LNCAP (cell line): ENCODE measurements at regions not wholly inside any gene's neighbourhood (a gene's known extent, or its start where the extent isn't known, plus 50 kb on each side); places are given as distances from the start of the nearest gene placed in this dataset.

Experiments used
- TF ChIP-seq, protein P1 (sequence below): fragments of 450-650 bp; IDR thresholded peaks from 2 replicates; pipeline ENCODE4 v1.5.1; 2017; ENCODE audit warnings: mild to moderate bottlenecking

DNA sequence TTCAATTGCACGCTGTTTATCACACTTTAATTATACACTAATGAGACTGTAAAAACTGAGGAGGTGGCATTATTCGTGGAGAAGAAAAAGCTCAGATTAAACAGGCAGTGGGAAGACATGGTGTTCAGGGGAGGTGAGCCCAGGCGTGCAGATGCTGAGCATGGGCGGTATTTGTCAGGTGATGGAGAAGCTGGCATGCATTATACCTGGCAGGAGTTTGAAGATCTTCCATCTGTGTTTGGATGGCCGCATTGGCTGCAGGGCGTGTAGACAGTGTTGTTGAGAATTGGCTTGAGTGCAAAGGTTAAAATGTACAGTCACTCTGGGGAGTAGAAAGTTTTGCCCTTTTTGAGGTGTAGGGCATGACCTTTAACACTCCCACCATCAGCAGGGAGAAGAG is 213.8 kb downstream of the ERMARD start:
- TF ChIP-seq, protein P1, sequence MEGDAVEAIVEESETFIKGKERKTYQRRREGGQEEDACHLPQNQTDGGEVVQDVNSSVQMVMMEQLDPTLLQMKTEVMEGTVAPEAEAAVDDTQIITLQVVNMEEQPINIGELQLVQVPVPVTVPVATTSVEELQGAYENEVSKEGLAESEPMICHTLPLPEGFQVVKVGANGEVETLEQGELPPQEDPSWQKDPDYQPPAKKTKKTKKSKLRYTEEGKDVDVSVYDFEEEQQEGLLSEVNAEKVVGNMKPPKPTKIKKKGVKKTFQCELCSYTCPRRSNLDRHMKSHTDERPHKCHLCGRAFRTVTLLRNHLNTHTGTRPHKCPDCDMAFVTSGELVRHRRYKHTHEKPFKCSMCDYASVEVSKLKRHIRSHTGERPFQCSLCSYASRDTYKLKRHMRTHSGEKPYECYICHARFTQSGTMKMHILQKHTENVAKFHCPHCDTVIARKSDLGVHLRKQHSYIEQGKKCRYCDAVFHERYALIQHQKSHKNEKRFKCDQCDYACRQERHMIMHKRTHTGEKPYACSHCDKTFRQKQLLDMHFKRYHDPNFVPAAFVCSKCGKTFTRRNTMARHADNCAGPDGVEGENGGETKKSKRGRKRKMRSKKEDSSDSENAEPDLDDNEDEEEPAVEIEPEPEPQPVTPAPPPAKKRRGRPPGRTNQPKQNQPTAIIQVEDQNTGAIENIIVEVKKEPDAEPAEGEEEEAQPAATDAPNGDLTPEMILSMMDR = no peak

DNA sequence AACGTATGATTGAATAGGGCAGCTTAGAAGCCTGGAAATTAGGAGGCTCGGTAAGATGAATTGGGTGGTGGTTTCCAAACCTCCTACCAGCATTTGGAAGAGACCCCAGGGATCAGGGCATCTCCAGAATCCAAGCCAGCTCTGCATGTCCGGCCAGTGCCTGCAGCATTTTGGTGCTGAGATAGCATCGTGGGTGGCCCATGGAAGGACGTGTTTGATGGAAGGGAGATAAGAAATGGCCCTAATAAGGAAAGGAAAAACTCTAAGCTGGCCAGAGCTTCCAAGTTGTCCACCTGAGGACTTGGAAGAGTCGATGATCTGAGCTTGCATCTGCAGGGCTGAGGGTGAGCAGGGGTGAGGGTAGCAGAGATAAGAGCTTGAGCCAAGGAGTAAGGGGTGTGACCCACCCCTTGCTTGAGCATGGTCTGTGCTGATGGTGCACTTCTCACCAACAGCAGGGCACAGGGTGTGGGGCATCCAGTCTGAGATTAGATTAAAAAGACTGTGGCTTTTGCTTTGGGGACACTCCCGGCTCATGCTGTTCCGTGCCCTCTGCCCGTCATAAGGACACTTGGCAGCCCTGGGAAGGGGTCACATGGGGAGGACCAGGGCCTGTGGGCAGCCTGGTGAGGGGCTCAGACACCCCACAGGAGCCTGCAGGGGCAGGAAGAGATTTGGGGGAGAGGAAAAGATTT is 213.2 kb downstream of the ERMARD start:
- TF ChIP-seq, protein P1 = no peak

DNA sequence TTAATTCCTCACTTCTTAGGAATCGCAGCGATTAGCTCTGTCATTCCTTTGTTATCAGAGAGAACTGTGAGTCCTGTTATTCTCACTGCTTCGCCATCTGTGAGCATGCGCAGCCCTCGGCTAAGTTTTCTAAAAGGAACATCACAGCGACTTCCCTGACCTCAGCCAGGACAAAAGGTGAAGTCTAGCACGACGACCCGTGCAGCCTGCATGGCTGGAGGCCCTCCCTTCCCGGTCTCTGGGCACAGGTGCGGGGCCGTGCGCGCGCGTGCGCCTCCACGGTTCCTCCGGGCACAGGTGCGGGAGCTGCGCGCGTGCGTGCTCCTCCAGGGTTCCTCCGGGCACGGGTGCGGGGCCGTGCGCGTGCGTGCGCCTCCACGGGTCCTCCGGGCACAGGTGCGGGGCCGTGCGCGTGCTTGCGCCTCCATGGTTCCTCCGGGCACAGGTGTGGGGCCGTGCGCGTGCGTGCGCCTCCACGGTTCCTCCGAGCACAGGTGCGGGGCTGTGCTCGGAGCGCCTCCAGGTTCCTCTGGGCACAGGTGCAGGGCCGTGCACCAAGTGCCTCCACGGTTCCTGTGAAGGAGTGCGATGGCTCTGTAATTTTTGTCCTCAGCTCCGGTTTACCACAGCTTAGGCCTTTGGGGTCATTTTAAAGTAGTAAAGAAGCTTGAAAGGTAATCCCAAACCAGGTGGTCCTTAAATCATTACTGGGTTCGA is 212.3 kb downstream of the ERMARD start:
- TF ChIP-seq, protein P1 = no peak

DNA sequence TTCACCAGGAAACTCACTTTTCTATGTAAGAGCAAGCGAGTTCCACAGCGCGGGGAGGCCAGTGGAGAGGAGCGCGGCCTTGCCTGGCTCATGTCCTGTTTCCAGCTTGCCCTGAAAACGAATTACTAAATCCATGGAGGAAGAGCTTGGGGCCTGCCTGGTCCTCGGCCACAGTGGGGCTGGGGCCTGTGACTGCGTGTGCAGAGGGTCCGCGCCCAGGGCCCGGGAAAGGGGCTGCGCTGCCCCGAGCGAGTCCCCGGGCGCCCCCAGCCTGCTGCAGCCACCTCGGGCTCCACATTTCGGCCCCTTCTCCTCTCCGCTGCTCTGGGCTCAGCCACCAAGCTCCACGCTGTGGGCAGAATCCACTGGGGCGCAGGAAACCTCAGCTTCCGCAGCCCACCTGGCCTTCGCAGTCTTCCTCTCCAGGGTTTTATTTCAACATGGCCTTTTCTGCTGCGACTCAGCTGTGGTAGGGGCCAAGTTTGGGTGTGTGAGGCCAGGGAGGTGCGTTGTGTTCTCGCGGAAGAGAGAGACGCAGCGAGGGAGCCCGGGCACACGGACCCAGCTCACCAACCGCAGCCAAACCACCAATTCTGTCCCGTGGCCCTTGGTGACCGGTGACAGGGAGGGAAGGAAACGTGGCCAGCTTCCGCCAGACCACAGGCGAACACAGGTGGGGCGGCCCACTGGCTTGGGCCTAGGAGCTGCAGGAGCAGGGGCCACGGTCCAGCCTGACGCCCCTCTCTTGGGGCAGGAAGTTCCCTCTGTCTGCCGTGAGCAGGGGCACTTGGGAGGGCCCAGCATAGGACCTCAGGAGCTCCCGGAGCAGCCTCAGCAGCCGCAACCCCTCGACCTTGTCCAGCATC is 211.4 kb downstream of the ERMARD start:
- TF ChIP-seq, protein P1 = no peak

DNA sequence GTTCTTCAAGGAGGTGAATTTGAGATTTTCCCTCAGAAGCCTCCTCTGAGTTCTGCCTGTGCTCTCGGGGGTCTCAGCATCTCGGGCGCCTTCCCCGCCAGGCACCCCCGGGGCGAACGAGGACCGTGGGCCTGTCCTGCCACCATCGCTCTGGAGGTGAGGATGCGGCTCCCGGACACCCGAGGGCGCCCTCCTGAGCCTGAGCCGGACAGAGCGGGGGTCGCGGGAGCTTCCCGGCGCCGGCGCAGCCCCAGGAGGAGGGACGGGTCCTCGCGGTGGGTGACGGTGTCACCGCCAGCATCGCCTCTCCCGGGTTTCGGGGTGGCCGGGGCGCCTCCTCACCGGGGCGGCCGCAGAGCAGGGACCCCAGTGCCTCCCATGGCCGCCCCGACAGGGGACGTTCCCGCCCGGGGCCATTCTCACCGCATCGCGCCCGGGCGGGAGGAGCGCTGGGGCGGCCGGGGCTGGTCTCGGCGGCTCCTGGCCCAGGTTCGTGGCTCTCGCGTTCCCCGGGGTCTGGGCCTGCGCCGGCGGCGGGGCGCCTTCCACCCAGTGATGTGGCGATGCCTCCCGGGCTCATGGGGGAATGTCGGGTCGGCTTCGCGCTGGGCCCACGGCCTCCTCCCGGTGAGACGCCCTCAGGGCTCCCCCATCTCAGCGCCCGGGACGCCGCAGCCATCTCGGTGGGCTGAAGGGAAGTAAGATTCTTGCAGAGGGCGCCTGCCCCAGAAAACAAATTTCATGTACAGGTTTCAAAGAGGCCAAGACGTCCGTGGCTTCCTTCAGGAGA is 210.5 kb downstream of the ERMARD start:
- TF ChIP-seq, protein P1 = no peak; the same call in 1 of the 2 replicates

DNA sequence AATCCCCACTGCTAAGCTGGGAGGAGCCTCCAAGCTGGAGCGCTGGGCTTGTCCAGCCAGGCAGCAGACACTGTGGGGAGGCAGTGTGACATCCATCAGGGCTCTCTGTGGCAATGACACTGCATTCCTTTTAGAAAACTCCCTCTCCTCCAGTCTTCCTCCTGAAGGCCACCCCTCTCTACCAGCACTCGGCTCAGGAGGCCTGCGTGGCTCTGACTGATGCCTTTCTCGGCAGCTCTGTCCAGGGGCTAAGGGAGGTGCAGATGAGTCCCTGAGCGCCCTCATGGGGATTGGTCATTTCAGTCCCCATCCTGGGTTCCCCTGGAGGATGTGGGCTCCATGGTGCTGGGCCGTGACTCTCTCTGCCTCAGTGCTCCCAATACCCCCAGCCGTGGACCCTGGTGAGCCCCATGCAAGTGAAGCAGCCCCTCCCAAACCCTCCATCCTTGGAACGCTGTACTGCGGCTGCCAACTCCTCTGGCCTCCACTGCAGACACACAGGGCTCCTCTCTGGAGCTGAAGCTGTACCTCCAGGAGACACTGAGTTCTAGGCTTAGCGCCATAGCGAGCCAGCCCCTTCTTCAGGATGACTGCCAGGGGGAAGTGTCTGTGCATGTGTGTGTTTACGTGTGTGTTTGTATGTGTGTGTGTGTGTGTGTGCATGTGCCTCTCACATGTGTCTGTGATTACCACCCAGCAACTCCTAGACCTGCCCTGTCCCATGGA is 209.6 kb downstream of the ERMARD start:
- TF ChIP-seq, protein P1 = no peak
